ENCODE measurements at regions not wholly inside any gene's neighbourhood (a gene's known extent, or its start where the extent isn't known, plus 50 kb on each side); places are given as distances from the start of the nearest gene placed in this dataset.

DNA sequence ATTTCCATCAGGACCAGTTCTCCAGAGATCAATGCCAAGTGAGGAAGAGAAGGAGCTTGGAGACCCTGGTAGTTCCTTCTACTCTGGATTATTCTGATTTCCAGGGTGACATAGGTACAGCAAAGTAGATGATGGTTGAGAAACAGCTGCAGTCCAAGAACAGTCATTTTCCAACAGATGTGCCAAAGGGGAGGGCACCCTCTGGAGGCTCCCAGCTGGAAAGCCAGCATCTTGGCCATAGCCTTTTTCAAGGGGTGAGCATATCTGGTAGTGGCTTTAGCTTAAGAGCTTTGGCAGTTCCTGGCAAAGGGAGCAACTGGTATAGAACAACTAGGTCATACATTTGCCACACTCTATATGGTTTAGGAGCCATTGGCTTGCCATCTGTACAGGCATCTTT lies 492.7 kb downstream of the RASEF start:
- TF ChIP-seq, protein P1, sequence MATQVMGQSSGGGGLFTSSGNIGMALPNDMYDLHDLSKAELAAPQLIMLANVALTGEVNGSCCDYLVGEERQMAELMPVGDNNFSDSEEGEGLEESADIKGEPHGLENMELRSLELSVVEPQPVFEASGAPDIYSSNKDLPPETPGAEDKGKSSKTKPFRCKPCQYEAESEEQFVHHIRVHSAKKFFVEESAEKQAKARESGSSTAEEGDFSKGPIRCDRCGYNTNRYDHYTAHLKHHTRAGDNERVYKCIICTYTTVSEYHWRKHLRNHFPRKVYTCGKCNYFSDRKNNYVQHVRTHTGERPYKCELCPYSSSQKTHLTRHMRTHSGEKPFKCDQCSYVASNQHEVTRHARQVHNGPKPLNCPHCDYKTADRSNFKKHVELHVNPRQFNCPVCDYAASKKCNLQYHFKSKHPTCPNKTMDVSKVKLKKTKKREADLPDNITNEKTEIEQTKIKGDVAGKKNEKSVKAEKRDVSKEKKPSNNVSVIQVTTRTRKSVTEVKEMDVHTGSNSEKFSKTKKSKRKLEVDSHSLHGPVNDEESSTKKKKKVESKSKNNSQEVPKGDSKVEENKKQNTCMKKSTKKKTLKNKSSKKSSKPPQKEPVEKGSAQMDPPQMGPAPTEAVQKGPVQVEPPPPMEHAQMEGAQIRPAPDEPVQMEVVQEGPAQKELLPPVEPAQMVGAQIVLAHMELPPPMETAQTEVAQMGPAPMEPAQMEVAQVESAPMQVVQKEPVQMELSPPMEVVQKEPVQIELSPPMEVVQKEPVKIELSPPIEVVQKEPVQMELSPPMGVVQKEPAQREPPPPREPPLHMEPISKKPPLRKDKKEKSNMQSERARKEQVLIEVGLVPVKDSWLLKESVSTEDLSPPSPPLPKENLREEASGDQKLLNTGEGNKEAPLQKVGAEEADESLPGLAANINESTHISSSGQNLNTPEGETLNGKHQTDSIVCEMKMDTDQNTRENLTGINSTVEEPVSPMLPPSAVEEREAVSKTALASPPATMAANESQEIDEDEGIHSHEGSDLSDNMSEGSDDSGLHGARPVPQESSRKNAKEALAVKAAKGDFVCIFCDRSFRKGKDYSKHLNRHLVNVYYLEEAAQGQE (IDR thresholded peaks at IDR 0.05; ENCODE audit: borderline replicate concordance): no peak
- TF ChIP-seq, protein P2, sequence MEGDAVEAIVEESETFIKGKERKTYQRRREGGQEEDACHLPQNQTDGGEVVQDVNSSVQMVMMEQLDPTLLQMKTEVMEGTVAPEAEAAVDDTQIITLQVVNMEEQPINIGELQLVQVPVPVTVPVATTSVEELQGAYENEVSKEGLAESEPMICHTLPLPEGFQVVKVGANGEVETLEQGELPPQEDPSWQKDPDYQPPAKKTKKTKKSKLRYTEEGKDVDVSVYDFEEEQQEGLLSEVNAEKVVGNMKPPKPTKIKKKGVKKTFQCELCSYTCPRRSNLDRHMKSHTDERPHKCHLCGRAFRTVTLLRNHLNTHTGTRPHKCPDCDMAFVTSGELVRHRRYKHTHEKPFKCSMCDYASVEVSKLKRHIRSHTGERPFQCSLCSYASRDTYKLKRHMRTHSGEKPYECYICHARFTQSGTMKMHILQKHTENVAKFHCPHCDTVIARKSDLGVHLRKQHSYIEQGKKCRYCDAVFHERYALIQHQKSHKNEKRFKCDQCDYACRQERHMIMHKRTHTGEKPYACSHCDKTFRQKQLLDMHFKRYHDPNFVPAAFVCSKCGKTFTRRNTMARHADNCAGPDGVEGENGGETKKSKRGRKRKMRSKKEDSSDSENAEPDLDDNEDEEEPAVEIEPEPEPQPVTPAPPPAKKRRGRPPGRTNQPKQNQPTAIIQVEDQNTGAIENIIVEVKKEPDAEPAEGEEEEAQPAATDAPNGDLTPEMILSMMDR (IDR thresholded peaks at IDR 0.05; ENCODE audit: poor library complexity, severe bottlenecking): no peak
- TF ChIP-seq RAD21 (conservative IDR thresholded peaks at IDR 0.05) (no peak), POLR2AphosphoS5 (IDR thresholded peaks at IDR 0.05) (no peak), SMC3 (conservative IDR thresholded peaks at IDR 0.05; ENCODE audit: poor library complexity) (no peak), EP300 (conservative IDR thresholded peaks at IDR 0.05; ENCODE audit: poor library complexity, severe bottlenecking) (no peak), EZH2 (IDR thresholded peaks at IDR 0.05; ENCODE audit: borderline replicate concordance, insufficient read depth, low read length, poor library complexity, severe bottlenecking) (no peak)
